Esophagus muscularis mucosa (tissue), 3 donors: ENCODE measurements at regions not wholly inside any gene's neighbourhood (a gene's known extent, or its start where the extent isn't known, plus 50 kb on each side); places are given as distances from the start of the nearest gene placed in this dataset.

ENCODE experiments used
- CTCF ChIP-seq, 3 experiments: fragments of 200-600 bp in 2 of 3; fragments of 450-650 bp in 1 of 3; sonication (generic) in 2 of 3; IDR thresholded peaks; one replicate each; pipeline ENCODE4 v1.5.1; 2017 to 2019; ENCODE audit warnings: antibody characterized with exemption in 3 of 3, mild to moderate bottlenecking in 2 of 3, moderate library complexity in 1 of 3
- POLR2A ChIP-seq: fragments of 450-650 bp; IDR thresholded peaks from one replicate; pipeline ENCODE4 v1.6.1; 2017; ENCODE audit warnings: antibody characterized with exemption, moderate library complexity, mild to moderate bottlenecking, low read depth
- POLR2AphosphoS5 ChIP-seq, 2 donors: sonication (generic); formaldehyde crosslinking; IDR thresholded peaks; one replicate each; pipeline ENCODE4 v1.6.1; 2017; ENCODE audit warnings: antibody characterized with exemption in 2 of 2

DNA sequence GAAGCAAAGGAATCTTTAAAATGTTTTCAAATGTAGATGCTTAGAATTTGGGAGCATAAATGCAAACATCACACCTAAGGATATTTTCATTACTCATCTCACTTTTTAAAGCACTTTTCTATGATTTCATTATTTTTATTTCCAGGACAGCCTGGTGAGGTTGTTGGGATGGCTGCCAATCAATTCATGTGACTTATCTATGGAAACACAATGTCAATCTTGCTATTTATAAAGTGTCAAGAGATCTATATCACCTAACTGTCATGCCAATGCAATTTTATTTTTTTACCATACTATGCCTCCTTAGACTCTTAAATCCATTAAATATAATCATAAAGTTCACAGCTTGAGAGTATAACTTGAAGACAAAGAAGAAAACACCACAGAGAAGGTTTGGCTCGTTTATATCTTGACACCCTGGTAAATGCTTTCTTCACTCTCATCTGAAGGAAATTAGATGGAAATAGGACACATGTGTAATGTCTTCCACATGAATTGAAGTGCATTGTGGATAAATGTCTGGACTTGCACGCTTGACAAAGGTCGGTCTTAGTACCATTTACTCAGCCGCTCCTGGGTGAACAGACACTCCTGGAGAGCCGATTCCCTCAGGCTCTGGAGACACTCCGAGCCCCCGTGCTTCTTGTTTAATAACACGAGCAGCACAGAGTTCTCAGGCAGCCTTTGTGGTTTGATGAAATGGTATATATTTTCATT lies 425.7 kb upstream of the FAT1 start:
- TF ChIP-seq CTCF (IDR thresholded peaks at IDR 0.05): no peak
- no peak for TF ChIP-seq POLR2A
- no peak for TF ChIP-seq POLR2AphosphoS5 (IDR thresholded peaks at IDR 0.05)
